ENCODE measurements at regions not wholly inside any gene's neighbourhood (a gene's known extent, or its start where the extent isn't known, plus 50 kb on each side); places are given as distances from the start of the nearest gene placed in this dataset.

DNA sequence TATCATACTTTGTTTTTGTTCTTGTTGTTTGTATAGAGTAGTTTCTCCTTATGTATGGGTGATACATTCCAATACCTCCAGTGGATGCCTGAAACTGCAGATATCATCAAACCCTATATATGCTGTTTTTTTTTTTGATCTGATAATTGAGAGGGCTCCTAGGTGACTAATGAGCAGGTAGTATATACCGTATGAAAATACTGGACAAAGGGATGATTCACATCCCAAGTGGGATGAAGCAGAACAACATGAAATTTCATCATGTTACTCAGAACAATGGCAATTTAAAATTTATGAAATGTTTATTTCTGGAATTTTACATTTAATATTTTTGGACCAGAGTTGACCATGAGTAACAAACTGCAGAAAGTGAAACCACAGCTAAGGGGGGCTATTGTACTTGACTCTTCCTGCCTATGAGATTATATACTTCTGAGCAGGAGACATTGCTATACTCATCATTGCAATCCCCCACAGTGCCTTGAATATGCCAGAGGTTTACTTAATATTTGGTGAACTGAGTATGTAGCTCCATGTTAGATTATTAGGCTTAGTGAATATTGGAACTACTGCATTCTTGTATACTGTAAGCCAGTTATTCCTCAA lies 258.7 kb upstream of the FBXL7 start:
- DNase-seq (ENCODE audit: low read depth) (no peak), FAIRE-seq (no peak)
- Histone ChIP-seq H3K27ac (ENCODE audit: low read depth, low read length) (no peak overlapping the region), H3K9me3 (ENCODE audit: insufficient read depth, low read depth, low read length) (peaks cover 2% of the 10 kb centered on the region), H3K4me3 (ENCODE audit: insufficient read depth, low read depth, low read length) (no peak overlapping the region), H3K4me1 (ENCODE audit: insufficient read depth, low read length) (no peaks in the 10 kb centered on the region), H3K4me2 (ENCODE audit: low read length) (no peak overlapping the region), H3K36me3 (ENCODE audit: insufficient read depth, low read length) (no peaks in the 10 kb centered on the region), H4K20me1 (ENCODE audit: insufficient read depth, low read length) (no peaks in the 10 kb centered on the region), H3K9ac (ENCODE audit: low read length) (no peak overlapping the region), H3K27me3 (ENCODE audit: insufficient read depth, low read length) (no peaks in the 10 kb centered on the region), H3K79me2 (ENCODE audit: insufficient read depth, low read length) (no peaks in the 10 kb centered on the region), H2AFZ (ENCODE audit: low read depth, low read length) (no peak overlapping the region)
- Mint-ChIP-seq H3K27ac (ENCODE audit: unreplicated experiment) (no peak overlapping the region), H3K36me3 (ENCODE audit: low read depth, unreplicated experiment) (no peaks in the 10 kb centered on the region), H3K4me1 (ENCODE audit: low read depth, unreplicated experiment) (peaks cover 7% of the 10 kb centered on the region), H3K27me3 (ENCODE audit: low read depth, unreplicated experiment) (no peaks in the 10 kb centered on the region), H3K9me3 (ENCODE audit: unreplicated experiment) (peaks cover 22% of the 10 kb centered on the region), H3K4me3 (ENCODE audit: unreplicated experiment) (no peak overlapping the region)
- TF ChIP-seq EZH2 (IDR thresholded peaks at IDR 0.05; ENCODE audit: insufficient read depth, low read length), result no peak
- TF ChIP-seq, protein P1, sequence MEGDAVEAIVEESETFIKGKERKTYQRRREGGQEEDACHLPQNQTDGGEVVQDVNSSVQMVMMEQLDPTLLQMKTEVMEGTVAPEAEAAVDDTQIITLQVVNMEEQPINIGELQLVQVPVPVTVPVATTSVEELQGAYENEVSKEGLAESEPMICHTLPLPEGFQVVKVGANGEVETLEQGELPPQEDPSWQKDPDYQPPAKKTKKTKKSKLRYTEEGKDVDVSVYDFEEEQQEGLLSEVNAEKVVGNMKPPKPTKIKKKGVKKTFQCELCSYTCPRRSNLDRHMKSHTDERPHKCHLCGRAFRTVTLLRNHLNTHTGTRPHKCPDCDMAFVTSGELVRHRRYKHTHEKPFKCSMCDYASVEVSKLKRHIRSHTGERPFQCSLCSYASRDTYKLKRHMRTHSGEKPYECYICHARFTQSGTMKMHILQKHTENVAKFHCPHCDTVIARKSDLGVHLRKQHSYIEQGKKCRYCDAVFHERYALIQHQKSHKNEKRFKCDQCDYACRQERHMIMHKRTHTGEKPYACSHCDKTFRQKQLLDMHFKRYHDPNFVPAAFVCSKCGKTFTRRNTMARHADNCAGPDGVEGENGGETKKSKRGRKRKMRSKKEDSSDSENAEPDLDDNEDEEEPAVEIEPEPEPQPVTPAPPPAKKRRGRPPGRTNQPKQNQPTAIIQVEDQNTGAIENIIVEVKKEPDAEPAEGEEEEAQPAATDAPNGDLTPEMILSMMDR (IDR thresholded peaks at IDR 0.05; ENCODE audit: insufficient read depth, low read depth, low read length), result no peak

DNA sequence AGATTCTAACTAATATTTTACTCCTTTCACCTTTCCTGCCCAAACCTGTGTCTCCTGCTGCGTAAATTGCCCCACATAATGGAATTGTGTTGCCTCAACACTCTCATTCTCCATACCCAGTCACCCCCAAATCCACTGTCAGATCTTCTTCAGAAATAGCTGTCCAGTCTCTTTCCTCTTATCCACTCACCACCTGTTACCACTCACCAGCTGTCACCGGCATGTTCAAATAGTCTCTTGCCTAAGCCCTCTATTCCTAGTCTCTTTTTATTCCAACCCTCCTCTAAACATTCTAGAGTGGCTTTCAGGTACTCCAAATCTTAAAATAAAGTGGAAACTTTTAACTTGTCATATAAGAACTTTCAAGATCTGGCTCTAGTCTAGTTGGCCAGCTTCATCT lies 262.0 kb upstream of the FBXL7 start:
- H3K4me3 Mint-ChIP-seq (ENCODE audit: unreplicated experiment), result no peak overlapping the region
- Histone ChIP-seq H3K36me3 (ENCODE audit: insufficient read depth, low read length) (no peaks in the 10 kb centered on the region), H3K27ac (ENCODE audit: low read depth, low read length) (no peak overlapping the region), H3K4me1 (ENCODE audit: insufficient read depth, low read length) (no peaks in the 10 kb centered on the region), H3K4me2 (ENCODE audit: low read length) (no peak overlapping the region), H4K20me1 (ENCODE audit: insufficient read depth, low read length) (no peaks in the 10 kb centered on the region), H3K79me2 (ENCODE audit: insufficient read depth, low read length) (no peaks in the 10 kb centered on the region), H3K9ac (ENCODE audit: low read length) (no peak overlapping the region), H3K9me3 (ENCODE audit: insufficient read depth, low read depth, low read length) (peaks cover 2% of the 10 kb centered on the region), H3K4me3 (ENCODE audit: insufficient read depth, low read depth, low read length) (no peak overlapping the region), H3K27me3 (ENCODE audit: insufficient read depth, low read length) (no peaks in the 10 kb centered on the region), H2AFZ (ENCODE audit: low read depth, low read length) (no peak overlapping the region)
- H3K4me1 Mint-ChIP-seq (ENCODE audit: low read depth, unreplicated experiment), result peaks cover 12% of the 10 kb centered on the region
- FAIRE-seq (no peak), DNase-seq (ENCODE audit: low read depth) (no peak)
- TF ChIP-seq EZH2 (IDR thresholded peaks at IDR 0.05; ENCODE audit: insufficient read depth, low read length), result no peak
- TF ChIP-seq, protein P1 (IDR thresholded peaks at IDR 0.05; ENCODE audit: insufficient read depth, low read depth, low read length), result no peak
- H3K36me3 Mint-ChIP-seq (ENCODE audit: low read depth, unreplicated experiment), result no peaks in the 10 kb centered on the region
- peaks cover 14% of the 10 kb centered on the region for H3K9me3 Mint-ChIP-seq (ENCODE audit: unreplicated experiment)
- H3K27me3 Mint-ChIP-seq (ENCODE audit: low read depth, unreplicated experiment), result no peaks in the 10 kb centered on the region
- no peak overlapping the region for H3K27ac Mint-ChIP-seq (ENCODE audit: unreplicated experiment)

DNA sequence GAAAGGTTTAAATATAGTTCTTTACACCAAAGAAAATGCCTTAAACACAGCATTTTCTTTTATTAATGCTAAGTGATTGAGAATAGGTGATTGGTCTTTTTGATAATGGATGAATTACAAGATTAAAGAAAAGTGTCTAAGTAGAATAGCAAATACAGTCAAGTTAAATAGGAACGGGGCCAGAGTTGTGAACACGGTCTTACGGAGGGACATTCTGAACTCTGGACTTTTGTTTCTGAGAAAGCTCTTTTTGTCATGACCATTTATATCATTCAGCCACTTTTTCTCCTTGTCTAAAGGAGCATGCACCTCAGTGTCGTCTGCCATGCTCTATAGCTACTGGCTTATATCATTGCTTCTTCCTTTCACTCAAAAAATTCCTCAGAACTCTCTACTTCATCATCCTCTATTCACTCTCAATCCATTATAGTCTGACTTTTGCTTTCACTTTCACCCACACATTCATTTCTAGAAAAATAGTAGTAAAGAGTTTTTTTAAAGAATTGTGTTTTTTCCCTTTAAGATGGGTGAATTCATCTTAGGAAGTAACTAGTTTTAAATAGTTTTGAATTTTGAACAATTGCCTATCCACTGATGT lies 263.0 kb upstream of the FBXL7 start:
- DNase-seq (ENCODE audit: low read depth) (no peak), FAIRE-seq (no peak)
- Histone ChIP-seq H3K27me3 (ENCODE audit: insufficient read depth, low read length) (no peaks in the 10 kb centered on the region), H3K4me3 (ENCODE audit: insufficient read depth, low read depth, low read length) (no peak overlapping the region), H3K9me3 (ENCODE audit: insufficient read depth, low read depth, low read length) (peaks cover 2% of the 10 kb centered on the region), H3K79me2 (ENCODE audit: insufficient read depth, low read length) (no peaks in the 10 kb centered on the region), H4K20me1 (ENCODE audit: insufficient read depth, low read length) (no peaks in the 10 kb centered on the region), H3K36me3 (ENCODE audit: insufficient read depth, low read length) (no peaks in the 10 kb centered on the region), H3K4me2 (ENCODE audit: low read length) (peak overlapping the region; percentile 44), H2AFZ (ENCODE audit: low read depth, low read length) (no peak overlapping the region), H3K27ac (ENCODE audit: low read depth, low read length) (no peak overlapping the region), H3K9ac (ENCODE audit: low read length) (no peak overlapping the region), H3K4me1 (ENCODE audit: insufficient read depth, low read length) (no peaks in the 10 kb centered on the region)
- no peak overlapping the region for H3K4me3 Mint-ChIP-seq (ENCODE audit: unreplicated experiment)
- H3K9me3 Mint-ChIP-seq (ENCODE audit: unreplicated experiment), result peaks cover 14% of the 10 kb centered on the region
- no peaks in the 10 kb centered on the region for H3K36me3 Mint-ChIP-seq (ENCODE audit: low read depth, unreplicated experiment)
- peaks cover 12% of the 10 kb centered on the region for H3K4me1 Mint-ChIP-seq (ENCODE audit: low read depth, unreplicated experiment)
- no peaks in the 10 kb centered on the region for H3K27me3 Mint-ChIP-seq (ENCODE audit: low read depth, unreplicated experiment)
- no peak for TF ChIP-seq EZH2 (IDR thresholded peaks at IDR 0.05; ENCODE audit: insufficient read depth, low read length)
- TF ChIP-seq, protein P1 (IDR thresholded peaks at IDR 0.05; ENCODE audit: insufficient read depth, low read depth, low read length), result no peak
- H3K27ac Mint-ChIP-seq (ENCODE audit: unreplicated experiment), result no peak overlapping the region

All from astrocyte (in vitro differentiated cells and primary cell).